Activated CD8-positive, alpha-beta memory T cell treated with anti-CD3 and anti-CD28 coated beads for 36 hours (primary cell): ENCODE measurements at regions not wholly inside any gene's neighbourhood (a gene's known extent, or its start where the extent isn't known, plus 50 kb on each side); places are given as distances from the start of the nearest gene placed in this dataset.

Experiments
- CTCF ChIA-PET: fragments of 350-600 bp; sonication (Branson Sonifier 250); formaldehyde crosslinking; loops from one replicate; lab custom pipeline; 2021; ENCODE audit warnings: antibody characterized with exemption; lab: Charles Lee
- POLR2A ChIA-PET: fragments of 350-600 bp; sonication (Branson Sonifier 250); formaldehyde crosslinking; loops from one replicate; lab custom pipeline; 2021; ENCODE audit warnings: antibody characterized with exemption; lab: Charles Lee

DNA sequence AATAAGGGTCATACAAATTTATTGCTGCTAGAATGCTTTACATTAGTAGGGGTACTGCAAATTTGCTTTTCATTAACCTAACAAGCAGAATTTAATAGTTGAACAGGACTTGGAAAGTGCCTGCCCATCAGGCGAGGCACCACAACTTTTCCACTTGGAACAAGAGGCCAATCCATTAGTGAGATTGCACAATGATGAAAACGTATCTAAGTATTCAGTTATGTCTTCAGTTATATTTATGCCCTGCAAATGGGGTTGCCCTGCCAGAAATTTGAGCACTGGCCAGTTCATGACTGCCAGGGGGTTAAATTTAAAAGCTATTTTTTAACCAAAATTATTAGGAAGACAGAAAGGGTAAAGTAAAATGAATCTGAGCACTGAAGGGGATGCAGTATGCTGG is 111.1 kb upstream of the PALS2 start:
- POLR2A ChIA-PET: no interaction called here
- CTCF ChIA-PET: no interaction called here

DNA sequence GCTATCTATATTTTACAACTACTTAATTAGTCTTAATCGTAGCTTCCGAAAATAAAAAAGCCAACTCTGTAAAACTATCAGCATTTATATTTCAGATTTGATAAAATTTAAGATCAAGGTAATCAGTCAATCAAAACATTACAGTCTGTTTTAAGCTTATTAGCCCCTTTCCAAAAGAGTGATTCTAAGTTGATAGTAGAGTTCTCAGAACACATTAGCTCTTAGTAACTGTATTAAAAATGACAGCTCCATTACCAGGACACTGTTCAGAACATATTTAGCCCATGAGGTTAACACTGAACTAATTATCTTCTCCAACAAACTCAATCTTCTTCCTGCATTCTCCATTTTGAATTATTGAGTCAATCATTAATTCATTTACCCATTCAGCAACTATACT is 110.3 kb upstream of the PALS2 start:
- ChIA-PET POLR2A (no interaction called here), CTCF (no interaction called here)

DNA sequence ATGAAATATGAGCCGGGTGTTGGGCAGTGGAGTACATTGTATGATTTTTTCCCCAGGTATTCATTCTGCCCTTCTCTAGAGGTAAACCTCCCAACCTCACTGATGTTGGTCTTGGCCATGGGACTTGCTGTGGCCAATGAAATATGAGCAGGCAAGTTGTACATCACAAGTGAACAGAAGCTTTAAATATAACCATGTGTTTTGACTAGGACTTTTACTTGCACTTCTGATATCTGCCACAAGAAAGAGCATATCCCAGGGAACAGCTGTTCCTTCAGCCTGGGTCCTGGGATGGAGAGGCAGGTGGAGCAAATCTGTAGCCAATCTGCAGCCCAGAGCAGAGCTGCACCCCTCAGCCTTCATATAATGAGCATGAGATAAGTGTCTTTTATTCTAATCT is 109.8 kb upstream of the PALS2 start:
- ChIA-PET CTCF (no interaction called here), POLR2A (no interaction called here)

DNA sequence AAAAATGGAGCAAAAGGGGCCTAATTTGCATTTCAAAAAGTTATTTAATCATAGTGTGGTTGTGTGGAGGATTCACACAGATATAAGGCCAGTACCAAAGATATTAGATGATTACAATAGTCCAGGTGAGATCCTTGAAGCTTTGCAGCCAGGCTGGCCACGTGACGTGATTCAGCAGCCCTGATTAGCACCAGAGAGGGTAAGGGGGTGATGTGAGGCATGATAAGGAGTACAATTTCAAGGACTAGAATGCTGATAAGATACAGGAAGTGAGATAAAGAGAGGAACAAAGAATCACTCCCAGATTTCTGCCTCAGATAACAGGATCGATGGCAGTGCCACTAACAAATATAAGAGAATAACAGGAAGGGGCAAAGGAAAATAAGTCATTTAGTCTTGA is 108.4 kb upstream of the PALS2 start:
- POLR2A ChIA-PET: no interaction called here
- CTCF ChIA-PET: no interaction called here

DNA sequence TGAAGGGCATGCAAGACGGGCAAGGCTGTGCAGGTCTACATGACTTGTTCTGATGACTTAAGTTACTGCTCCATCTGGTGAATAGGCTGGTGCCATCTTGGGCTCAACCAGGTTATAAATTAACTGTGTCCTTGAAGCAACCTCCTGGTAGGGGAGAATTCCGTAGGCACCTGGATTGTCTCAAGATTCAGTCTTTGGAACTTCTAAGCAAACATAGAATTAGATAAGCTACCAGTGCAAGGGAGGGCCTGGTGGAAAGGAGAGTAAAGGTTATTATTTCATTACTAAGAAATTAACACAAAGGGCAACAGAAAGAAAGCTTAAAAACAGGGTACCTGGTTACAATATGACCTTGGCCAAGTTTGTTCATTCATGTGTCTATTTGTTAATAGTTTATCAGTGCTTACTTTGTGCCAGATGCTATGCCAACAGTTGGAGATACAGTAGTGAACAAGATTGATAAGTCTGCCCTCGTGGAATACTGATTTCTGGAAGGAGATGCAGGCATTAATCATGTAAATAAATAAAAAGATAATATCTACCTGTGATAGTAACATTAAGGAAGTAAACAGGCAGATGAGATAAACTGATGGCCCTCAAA is 107.0 kb upstream of the PALS2 start:
- ChIA-PET CTCF (interaction anchor here (0.5 kb wide), 1 partner anchor 228 kb away, joined by 5 read pairs; no protein-coding TSS in a partner anchor), POLR2A (no interaction called here)

DNA sequence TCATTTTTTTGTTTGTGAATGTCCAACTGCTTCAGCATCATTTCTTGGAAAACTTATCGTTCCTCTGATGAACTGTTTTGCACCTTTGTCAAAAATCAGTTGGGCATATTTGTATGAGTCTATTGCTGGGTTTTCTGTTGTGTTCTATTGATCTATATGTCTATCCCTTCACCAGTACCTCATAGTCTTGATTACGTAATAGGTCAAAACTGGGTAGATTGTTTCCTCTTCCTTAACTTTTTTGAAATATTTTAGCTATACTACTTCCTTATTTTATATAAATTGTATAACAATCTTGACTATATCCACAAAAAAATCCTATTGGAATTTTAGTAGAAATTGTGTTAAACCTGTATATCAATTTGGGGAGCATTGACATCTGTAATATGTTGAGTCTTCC is 104.1 kb upstream of the PALS2 start:
- POLR2A ChIA-PET: no interaction called here
- CTCF ChIA-PET: no interaction called here

DNA sequence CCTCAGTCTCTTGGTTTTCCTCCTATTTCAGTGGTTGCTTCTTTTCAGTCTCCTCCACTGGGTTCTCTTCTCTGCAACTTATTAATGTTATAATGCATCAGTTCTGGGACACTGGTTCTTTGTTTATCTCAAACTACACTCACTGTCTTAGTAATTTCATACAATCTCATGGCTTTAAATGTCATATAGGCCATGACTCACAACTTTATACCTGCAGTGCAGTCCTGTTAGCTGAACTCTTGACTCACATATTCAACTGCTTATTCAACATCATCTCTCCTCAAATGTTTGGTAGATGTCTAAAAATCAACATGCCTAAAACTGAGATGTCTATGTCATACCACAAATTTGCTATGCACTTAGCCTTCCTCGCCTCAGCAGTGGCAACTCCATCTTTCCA is 101.2 kb upstream of the PALS2 start:
- ChIA-PET CTCF (no interaction called here), POLR2A (no interaction called here)

DNA sequence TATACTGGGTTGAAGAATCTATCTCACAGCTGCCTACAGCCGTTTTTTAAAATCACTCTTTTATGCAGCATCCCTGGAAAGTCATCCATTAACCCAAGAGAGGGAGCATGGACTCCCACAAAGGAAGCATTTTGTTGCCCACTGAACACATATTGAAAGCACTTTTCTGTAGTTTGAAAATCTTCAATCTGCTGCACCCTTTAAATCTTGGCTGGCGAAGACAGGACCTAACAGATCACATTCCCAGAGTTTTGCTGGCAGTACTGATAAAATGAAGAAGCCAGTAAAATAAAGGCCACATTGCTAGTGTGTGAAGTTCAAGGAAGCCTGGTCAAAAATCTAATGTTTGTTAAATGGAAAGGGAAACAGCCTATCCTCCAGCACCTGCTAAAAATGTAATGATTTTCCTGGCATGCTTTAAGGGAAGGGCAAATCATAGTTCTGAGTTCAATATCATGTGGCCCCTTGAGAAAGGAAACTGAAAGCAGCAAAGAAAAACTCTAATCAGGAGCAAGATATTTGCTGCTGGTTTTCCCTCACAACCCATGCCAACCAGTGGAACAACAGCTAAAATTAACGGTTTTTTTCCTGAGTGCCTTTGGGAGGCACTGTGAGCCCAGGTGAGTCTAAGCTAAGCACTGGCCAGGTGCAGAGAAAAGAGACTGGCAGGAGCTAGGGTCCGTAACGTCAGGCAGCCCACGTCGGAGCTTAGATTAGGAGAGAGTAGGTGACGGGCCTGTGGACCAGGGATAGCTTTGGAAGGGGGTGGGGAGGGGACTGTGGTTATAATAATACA is 97.9 kb upstream of the PALS2 start:
- ChIA-PET POLR2A (no interaction called here), CTCF (no interaction called here)

DNA sequence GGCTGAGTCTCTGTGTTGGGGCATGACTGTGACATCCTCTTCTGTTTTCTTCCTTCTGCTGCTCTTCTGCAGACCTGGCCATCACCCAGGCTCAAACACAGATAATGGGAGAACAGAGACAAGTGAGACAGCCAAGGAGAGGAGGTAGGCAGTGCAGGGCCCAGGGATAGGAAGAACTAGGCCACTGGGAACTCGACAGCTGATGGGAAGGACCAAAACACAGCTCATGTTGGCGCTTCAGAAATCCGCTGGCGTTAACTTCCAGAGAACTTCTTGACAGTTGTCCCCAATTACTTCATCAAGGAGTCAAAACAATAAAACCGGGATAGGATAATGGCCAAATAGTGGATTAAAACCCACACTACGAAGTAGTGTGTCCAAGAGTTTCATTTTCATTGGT is 97.0 kb upstream of the PALS2 start:
- ChIA-PET CTCF (no interaction called here), POLR2A (no interaction called here)

DNA sequence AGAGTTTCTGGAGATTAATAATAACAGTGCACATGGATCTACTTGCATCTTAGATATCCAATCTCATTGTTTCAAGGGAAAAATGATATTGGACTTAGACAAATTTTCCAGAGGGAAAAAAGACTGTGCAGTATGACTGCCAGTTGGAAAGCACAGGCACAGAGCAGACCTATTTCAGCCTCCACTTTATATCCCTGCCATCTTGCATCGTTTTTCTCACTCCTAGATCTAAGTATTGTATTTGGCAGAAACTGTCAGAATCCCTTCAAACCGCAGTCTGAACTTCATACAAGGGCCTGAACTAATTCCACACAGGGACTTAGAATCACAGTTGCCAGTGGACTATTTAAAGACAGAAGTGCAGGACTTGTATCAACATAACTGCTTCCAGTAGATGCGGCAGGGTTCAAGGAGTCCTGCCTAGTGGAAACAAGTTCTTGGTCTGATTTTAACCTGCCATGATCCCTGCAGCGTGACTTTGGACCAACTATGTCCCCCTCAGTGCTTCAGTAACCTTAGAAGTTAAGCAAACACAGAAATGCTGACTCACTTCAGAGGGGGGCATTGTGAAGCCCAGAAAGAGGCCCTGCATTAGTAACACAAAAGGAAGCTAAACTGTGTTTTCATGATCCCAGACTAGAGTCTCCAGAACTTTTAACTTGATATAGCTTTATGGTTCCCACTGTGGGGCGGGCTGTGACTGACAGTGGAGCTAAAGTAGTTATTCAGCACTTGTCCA is 95.7 kb upstream of the PALS2 start:
- ChIA-PET CTCF (no interaction called here), POLR2A (no interaction called here)

DNA sequence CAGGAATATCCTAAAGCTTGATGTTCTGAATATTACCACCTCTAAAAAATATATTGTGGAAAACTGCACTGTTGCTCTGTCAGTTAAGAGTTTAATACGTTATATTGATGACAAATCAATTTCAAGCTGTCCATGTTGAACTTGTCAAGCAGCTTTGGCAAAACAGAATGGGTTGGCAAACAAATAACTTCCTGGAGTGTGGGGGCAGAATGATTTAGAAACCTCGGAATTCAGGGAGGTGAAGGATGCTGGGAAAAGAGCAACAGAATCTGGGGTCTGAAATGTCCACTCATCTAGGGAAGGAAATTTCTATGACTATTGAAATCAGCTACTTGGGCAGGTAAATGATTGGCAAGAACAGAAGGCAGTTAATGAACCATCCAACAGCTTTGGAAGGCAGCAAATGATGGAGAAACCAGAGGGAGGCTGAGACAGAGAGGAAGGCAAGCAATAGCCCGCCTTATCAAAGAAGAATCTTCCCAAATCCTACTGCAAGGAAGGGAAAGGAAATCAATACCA is 95.1 kb upstream of the PALS2 start:
- POLR2A ChIA-PET: no interaction called here
- CTCF ChIA-PET: no interaction called here

DNA sequence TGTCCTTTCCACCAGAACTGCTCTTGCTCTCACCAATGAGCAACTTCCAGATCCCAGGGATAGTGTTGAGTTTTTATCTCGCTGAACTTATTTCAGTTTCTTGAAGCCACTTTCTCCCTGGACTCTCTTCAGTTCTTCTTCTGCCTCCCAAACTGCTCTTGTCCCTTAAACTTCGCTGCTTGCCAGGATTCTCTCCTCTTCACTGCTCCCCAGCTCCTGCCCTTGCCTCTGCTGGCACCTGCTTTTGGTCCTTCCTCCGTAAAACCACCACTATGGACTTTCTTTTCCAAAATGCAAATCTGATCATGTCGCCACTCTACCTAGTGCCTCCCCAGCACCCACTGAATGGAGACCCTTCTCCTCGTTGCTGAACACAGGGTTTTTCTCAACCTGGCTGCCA is 92.8 kb upstream of the PALS2 start:
- ChIA-PET POLR2A (no interaction called here), CTCF (no interaction called here)

DNA sequence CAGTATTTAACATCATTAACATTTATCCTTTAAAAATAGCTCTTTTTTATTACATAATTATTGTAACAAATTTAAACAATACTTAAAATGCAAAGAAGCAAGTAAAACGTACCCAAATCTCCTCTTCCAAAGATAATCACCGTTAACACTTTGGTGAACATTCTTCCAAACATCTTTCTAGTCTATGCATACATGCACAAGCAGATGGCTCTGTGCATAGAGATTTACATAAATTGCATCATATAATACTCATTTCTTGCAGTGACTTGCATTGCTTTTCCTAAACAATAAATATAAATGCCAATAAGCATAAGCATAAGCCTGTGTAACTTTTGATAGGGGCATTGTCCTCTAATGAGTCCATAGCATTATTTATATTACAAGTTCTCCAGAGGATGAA is 89.4 kb upstream of the PALS2 start:
- POLR2A ChIA-PET: no interaction called here
- CTCF ChIA-PET: no interaction called here

DNA sequence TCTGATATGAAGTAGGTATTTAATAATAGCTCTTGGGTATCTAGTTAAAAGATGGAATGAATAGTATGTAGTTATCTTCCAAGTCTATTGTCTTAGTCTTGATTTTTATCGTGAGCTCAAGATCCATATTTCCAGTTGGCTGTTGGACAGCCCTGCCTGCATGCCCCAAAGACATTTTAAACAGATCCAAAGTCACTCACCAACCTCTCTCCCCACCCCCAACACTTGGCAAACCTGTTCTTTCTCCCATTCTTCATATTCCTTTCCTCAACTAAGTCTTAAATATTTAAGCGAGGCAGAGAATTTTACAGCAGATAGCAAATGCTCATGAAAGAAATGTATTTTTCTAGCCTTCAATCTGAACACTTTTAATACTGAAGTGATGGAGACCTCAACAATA is 80.7 kb upstream of the PALS2 start:
- ChIA-PET CTCF (no interaction called here), POLR2A (no interaction called here)

DNA sequence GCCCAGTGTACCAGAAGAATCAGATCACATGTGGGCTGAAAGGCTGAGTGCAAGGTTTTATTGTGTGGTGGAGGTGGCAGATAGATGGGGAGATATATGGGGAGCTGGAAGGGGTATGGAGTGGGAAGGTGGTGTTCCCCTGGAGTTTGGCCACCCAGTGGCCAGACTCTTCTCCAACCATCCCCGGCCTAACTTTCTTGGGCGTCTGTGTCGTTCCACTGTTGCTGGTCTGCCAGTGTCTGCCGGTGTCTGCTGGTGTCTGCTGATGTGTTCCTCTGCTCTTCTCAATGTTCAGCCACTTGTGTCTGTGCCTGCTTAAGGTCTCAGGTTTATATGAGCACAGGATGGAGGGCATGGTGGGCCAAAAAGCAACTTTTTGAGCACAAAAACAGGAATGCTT is 78.4 kb upstream of the PALS2 start:
- CTCF ChIA-PET: no interaction called here
- POLR2A ChIA-PET: no interaction called here

DNA sequence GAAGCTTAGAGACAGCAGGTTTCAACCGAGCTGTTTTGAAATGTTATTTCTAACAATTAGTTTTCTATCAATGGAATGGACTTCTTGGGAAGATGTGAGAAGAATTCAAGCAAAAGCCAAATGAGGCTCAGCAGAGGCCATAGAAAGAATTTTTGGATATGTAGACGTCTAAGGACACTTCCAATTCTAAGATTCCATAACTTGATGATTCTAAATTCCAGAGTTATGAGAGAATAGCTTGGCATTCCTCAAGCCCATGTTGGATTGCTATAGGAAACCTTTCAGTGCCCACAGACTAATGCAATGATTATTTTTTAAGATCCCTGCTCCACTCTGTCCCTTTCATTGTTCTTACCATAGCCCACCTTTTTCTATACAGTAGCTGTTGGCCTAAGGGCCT is 77.2 kb upstream of the PALS2 start:
- ChIA-PET POLR2A (no interaction called here), CTCF (interaction anchor here (0.6 kb wide), 1 partner anchor 18 kb away, joined by 5 read pairs; no protein-coding TSS in a partner anchor)

DNA sequence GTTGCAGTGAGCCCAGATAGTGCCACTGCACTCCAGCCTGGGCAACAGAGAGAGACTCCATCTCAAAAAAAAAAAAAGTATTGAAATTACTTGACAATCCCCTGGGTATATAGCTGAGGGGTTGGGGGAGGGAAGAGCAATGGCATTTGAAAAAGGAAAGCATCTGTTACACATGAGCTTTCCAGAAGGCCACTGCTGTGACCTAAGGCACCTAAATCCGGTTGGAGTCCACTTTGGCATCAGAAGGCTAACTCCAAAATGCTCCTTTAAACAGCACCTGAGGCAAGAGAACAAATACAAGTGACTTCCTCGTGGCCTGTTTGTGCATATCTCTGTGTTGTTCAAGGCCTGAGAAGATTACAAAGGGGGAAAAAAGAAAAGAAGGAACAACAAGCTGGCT is 74.8 kb upstream of the PALS2 start:
- ChIA-PET POLR2A (no interaction called here), CTCF (no interaction called here)

DNA sequence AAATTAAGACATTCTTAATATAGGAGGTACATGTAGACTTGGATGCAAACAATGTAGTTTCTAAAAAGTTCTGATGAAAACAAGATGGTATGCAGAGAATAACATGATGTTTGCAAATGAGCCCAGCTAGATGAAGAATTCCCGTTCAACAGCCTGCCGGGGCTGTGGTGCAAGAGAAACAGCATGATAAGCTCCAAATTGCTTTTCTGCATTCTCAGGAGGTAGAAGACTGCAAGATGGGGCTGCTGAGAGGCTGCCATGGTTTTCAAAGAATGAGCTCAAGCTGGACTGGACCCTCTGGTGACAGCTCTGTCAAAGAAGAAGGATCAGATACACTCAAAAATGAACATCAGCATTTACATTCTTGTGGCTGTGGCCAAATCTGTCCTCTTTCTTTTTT is 73.4 kb upstream of the PALS2 start:
- CTCF ChIA-PET: no interaction called here
- POLR2A ChIA-PET: interaction anchor here (0.8 kb wide), 1 partner anchor 797 kb away, joined by 3 read pairs; no protein-coding TSS in a partner anchor

DNA sequence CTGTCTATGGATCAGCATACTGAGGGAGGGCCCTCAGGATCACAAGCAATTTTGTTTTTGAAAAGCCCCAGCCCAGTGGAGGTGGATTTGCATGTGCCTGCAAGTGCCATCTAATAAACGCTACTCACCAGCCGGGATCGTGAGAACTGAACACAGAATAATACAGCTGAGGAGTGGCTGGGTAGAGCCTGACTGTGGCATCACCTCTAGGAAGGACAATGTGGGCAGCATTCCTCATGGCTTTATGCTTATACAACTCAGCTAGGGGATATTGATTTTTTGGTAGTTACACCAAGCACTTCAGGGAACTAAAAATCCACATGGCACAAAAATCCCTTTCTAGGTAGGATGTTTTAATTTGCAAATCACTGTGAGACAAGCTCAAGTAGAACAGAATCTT is 72.7 kb upstream of the PALS2 start:
- ChIA-PET POLR2A (interaction anchor here (0.8 kb wide), 1 partner anchor 798 kb away, joined by 3 read pairs; no protein-coding TSS in a partner anchor), CTCF (no interaction called here)

DNA sequence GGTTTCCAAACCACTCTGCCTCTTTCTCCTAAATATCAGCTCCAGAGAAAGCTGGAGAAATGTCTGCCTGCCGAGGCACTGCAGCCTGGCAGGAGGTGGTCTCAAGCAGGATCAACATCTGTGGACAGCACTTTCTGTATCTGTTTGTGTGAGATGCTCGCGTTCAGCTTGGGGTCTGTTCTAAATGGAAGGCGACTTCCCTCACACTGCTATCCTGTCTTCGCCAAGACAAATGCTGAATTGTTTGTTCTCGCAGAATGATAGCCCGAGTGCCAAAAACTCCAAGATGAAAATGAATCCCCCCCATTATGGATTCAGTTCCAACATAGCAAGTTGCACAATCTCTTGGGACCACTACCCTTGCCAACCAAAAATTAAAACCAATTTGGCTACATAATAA is 72.2 kb upstream of the PALS2 start:
- ChIA-PET POLR2A (no interaction called here), CTCF (no interaction called here)
